Ovary (tissue), 3 donors: ENCODE measurements at regions not wholly inside any gene's neighbourhood (a gene's known extent, or its start where the extent isn't known, plus 50 kb on each side); places are given as distances from the start of the nearest gene placed in this dataset.

Experiments
- CTCF ChIP-seq, 3 donors: fragments of 450-650 bp in 2 of 3; fragments of 200-600 bp in 1 of 3; IDR thresholded peaks; one replicate each; pipeline versions ENCODE4 v1.5.1 to v1.8.0; 2016 to 2022; ENCODE audit warnings: antibody characterized with exemption in 3 of 3, mild to moderate bottlenecking in 1 of 3
- EP300 ChIP-seq: sonication (generic); formaldehyde crosslinking; IDR thresholded peaks from one replicate; pipeline ENCODE4 v1.6.1; 2017; ENCODE audit warnings: antibody characterized with exemption
- donor health status: DM: no; HTN: no; CAD: no.

GRCh38 chr16:6634151-6634550 is 698.5 kb upstream of the RBFOX1 start:
- TF ChIP-seq EP300 (no peak), CTCF (IDR thresholded peaks at IDR 0.05) (no peak)
